ENCODE measurements at regions not wholly inside any gene's neighbourhood (a gene's known extent, or its start where the extent isn't known, plus 50 kb on each side); places are given as distances from the start of the nearest gene placed in this dataset.

DNA sequence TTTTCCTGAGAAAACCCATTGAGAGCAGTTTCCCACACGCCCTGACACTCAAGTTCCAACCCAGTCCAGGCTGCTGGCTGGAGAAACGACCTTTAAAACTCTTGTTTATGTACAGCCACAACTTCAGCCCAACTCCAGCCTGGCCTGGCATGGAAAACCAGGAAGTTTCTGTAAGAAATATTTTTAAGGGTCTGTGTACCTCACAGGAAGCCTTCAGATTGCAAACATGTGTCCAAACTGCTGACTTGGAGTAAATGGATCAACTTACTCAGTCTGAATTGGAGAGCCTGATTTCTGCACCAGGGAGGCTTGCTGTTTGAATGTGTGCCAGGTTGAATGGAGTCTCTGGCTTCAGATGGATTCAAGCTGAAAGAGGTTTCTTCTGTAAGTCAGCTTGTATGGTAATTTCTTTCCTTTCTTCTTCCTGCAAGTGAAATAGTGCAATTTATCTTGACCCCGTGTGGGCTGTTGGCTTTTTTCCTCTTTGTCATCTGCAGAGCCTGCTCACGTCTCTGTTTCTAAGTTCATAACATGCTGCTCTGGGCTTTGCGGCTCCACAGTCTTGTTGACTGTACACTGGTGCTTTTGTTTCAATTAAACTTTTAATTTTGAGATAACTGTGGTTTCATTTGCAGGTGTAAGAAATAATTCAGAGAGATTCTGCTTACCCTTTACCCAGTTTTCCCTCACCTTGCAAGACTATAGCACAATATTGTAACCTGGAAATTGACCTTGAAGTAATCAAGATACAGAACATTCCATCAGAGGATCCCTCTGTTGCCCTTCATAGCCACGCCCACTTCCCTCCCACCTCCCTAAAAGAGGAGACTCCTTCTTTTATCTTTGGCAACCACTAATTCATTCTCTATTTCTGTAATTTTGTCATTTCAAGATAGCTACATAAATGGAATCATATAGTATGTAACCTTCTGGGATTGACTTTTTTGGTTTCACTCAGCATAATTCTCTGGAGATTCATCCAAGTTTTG, 109.7 kb upstream of the PRMT8 start:
- TF ChIP-seq EP300 (IDR thresholded peaks at IDR 0.05) (no peak), POLR2A (IDR thresholded peaks at IDR 0.05; ENCODE audit: low read depth) (no peak)

Data from esophagus muscularis mucosa (tissue), 2 donors.